ENCODE measurements at regions not wholly inside any gene's neighbourhood (a gene's known extent, or its start where the extent isn't known, plus 50 kb on each side); places are given as distances from the start of the nearest gene placed in this dataset.
"Not testable (repeated sequence)": the region's sequence is repeated elsewhere in the genome, so short reads cannot be mapped to it uniquely, and the experiment has no call there.

DNA sequence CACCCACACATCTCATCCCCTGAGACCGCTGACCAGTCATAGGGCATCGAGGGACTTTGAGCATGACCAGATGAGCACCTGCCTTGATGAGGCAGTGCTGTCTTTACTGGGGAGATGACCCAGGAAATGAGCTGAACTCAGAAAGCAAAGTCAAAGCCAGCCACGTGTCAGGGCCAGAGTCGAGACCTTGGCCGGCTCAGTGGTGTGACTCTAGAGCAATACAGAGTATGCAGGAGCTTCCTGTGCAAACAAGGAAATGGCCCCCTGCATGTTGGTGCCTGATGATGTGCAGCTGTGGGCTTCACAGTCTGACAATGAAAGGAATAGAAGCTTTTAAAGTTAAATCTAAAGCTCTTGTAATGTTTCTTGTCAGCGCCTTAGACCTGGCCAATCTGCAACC, 332.9 kb downstream of the PCNX1 start:
- no peak for DNase-seq (ENCODE audit: low spot score)

DNA sequence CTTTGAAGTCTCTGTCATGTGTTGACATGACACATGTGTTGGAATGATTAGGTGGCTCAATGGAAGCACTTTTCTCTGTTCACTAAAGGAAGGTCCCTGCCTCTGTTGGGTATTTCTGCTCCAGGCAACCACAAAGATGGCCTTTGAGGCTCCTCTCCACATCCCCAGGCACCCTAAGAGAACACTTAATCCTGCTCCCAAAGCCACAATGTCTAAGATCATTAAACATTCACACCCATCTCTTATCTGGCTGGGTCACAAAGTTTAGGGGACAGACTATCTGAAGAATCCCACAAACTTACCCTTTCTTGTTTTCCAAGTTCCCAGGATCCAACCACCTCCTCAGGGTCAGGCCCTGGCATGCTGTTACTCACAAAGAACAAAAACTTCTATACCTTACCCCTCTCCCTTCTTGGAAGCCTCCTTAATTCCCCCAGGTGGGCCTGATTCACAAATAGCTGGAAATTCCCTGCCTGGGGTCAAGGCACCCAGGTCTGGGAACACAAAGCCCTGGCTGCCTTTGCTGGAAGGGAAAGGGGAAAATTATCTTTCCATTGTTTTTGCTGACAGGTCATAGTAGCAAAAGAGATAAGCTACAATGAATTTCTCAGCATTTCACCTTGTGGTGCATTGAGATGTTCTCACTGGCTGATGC, 333.7 kb downstream of the PCNX1 start:
- no peak for DNase-seq (ENCODE audit: low spot score)

DNA sequence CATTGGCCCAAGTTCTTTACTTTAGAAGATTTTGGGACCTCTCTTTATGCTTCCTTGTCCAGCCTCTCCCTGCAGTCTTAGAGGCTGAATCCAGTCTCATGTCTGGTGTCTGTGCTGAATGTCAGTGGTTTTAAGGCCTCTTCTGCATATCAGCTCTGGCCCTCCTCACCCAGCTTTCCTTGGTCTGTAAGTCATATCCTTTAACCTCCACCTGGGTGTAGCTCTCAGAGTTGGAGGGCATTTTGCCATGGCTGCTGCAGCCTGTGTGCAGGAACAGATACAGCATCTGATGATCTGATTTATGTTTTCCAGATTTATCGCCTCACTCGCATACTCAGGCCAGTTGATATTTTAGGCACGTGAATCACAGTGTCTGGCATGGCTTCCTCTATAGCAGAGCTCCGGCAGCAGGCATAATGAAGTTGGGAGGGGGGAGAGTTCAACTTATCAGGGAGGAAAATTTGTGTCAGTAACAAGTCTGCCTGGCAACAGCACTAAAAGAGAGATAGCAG, 335.0 kb downstream of the PCNX1 start:
- no peak for DNase-seq (ENCODE audit: low spot score)

DNA sequence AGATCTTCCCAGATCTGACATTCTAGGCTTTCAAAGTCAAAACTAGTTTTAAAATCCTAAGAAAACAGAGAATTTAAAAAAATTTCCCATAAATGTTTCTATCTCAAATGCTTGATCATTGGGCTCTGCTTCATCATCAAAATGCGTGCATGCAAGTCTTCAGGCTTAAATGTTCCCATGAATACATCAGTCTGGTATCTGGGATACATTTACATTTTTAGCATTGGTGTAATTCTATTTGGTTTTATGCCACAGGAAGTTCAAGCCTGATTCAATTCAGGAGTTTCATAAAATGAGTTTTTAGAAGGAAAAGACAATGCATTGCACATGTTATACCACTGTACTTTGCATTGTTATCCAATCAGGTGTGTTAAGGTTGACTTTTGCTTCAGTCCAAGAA, 336.4 kb downstream of the PCNX1 start:
- no peak for DNase-seq (ENCODE audit: low spot score)

GRCh38 chr14:71244341-71244740, 337.1 kb downstream of the PCNX1 start:
- DNase-seq (ENCODE audit: low spot score) = no peak

DNA sequence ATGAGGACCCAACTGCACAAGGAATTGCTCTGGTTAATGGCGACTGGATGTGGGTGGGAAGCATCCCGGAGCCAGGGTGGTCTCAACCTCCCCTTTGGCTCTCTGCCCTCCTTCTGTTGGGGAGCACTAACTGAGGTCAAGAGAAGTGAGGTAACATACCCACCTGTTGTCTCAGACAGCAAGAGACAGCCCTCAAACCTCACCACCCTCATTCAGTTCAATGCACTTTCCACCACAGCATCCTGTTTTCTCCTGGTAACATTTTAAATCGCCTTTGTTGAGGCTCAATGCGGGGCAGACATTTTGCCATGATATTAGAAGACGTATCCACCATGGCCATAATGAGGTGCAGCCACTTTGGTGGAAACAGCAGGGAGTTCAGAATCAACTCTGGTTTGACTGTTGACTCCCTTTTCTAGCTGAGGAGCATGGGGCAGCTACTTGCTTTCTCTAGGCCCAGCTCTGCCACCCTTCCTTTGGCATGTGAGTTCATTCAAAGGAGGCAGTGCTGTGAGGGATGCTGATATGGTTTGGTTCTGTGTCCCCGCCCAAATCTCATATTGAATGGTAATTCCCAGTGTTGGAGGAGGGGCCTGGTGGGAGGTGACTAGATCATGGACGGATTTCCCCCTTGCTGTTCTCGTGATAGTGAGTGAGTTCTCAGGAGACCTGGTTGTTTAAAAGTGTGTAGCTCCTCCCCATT, 338.6 kb downstream of the PCNX1 start:
- DNase-seq (ENCODE audit: low spot score) = no peak

- DNase-seq (ENCODE audit: low spot score) = no peak
Observed at GRCh38 chr14:71246539-71246938, 339.3 kb downstream of the PCNX1 start.

- no peak for DNase-seq (ENCODE audit: low spot score)
Observed at GRCh38 chr14:71247106-71247505, 339.8 kb downstream of the PCNX1 start.

- no peak for DNase-seq (ENCODE audit: low spot score)
Observed at GRCh38 chr14:71248194-71248593, 340.9 kb downstream of the PCNX1 start.

- DNase-seq (ENCODE audit: low spot score) = no peak
Observed at GRCh38 chr14:71250347-71250746, 343.1 kb downstream of the PCNX1 start.

- DNase-seq (ENCODE audit: low spot score) = no peak
Observed at GRCh38 chr14:71250791-71251190, 343.5 kb downstream of the PCNX1 start.

DNA sequence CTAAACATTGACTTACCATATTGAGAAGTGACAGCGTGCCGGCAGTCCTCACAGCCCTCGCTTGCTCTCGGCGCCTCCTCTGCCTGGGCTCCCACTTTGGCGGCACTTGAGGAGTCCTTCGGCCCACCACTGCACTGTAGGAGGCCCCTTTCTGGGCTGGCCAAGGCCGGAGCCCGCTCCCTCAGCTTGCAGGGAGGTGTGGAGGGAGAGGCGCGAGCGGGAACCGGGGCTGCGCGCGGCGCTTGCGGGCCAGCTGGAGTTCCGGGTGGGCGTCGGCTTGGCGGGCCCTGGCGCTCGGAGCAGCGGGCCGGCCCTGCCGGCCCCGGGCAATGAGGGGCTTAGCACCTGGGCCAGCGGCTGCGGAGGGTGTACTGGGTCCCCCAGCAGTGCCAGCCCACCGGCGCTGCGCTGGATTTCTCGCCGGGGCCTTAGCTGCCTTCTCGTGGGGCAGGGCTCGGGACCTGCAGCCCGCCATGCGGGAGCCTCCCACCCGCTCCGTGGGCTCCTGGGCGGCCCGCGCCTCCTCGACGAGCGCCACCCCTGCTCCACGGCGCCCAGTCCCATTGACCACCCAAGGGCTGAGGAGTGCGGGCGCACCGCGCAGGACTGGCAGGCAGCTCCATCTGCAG, 346.9 kb downstream of the PCNX1 start:
- not testable (repeated sequence) for DNase-seq (ENCODE audit: low spot score)

DNA sequence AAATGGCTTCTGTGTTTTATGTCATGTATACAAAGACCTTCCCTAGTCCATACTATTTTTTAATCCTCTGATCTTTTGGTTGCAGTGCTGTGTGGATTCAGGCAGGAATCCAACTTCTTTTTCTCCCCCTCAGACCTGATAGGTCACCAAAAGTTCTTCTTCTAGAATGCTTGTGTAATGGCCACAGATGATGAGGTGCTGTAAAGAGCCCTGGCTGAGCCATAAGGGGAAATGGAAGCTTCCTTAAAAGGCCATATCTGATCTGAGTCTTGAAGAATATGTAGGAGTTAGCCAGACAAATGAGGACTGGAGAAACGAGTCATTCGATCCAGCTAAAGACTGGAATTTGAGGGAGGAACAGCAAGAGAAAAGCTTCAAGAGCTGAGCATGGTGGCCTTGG, 353.9 kb downstream of the PCNX1 start:
- no peak for DNase-seq (ENCODE audit: low spot score)

GRCh38 chr14:71262441-71262840, 355.2 kb downstream of the PCNX1 start:
- no peak for DNase-seq (ENCODE audit: low spot score)

- DNase-seq (ENCODE audit: low spot score) = no peak
Observed at GRCh38 chr14:71264260-71264659, 357.0 kb downstream of the PCNX1 start.

- DNase-seq (ENCODE audit: low spot score) = peak; percentile 71
Observed at GRCh38 chr14:71267007-71267513, 359.8 kb downstream of the PCNX1 start.

DNA sequence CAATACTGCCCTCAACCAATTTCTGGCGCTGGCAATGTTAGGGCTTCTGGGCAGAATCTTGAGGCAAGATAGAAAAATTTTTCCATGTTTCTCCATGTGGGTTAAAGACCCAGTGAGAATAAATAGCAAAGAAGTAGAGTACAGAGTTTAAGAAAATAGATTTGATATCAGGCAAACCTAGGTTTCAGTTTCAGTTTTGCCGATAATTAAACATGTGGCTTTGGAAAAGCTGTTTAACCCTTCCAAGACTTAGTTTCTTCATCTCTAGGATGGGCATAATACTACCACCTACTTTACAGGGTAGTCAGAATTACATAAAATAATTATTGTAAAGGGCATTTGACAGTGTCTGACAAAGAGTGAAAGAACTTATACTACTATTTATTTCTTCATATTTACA, 360.4 kb downstream of the PCNX1 start:
- DNase-seq (ENCODE audit: low spot score) = no peak

- no peak for DNase-seq (ENCODE audit: low spot score)
Observed at GRCh38 chr14:71270111-71270510, 362.9 kb downstream of the PCNX1 start.

DNA sequence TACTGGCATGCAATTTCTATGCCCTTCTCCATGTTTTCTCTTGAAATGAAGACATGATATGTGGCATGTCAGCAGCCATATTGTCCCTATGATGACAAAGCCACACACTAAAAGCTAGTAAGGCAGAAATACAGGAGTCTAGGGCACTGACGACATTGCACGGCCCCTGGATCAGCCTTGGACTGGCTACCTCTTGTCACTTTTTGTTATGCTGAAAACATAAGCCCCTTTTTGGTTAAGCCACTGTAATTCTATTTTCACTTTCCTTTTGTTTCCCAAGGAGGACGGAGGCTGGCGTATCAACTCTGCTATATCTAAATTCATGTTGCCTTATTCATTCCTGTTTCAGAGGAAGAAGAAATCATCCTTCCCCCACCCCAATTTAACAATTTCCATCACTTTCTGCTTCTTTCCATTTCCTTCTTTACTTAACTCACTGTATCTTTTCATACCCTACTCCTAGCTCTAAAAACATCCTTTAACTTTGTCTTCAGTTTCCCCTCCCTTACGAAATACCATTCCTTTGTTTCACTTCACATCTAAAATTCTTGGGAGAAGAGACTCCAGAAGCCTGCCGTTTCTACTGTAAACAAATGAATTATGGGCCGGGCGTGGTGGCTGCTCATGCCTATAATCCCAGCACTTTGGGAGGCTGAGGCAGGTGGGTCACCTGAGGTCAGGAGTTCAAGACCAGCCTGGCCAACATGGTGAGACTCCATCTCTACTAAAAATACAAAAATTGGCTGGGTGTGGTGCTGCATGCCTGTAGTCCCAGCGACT, 364.1 kb downstream of the PCNX1 start:
- DNase-seq (ENCODE audit: low spot score) = no peak

DNA sequence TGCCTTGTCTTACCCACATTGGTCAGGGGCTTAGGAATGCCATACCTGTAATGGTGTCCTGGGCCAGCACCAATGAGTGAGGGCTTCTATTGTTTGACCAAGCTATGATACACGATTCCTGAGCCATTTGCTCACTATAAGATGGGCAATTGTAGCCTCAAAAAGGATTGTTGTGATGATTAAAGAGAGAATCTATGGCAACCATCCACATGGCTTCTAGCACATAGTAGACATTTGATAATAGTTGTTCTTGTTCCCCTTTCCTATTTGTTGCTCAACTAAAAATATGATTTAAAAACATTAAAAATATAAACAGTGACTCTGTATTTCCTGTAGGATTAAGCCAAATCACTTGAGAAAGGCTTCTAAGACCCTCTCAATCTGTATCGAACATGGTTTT, 366.1 kb downstream of the PCNX1 start:
- no peak for DNase-seq (ENCODE audit: low spot score)

GRCh38 chr14:71284048-71284447, 376.8 kb downstream of the PCNX1 start:
- no peak for DNase-seq (ENCODE audit: low spot score)

DNA sequence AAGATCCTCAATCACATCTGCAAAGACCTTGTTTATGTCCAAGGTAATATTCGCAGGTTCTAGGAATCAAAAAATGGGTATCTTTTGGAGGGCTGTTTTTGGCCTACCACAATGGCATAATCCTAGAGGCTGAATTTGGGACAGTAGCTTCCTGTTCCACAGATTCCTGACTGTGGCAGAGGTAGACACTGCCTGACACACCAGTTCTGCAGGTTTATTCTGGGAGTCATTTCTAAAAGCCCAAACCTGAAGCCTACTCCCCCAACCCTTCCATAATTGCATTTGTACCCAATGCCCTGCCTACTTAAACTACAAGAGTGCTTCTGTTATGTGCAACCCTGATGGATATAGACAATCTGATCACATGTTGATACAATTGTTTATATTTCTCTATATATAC, 378.9 kb downstream of the PCNX1 start:
- no peak for DNase-seq (ENCODE audit: low spot score)
